ENCODE measurements at regions not wholly inside any gene's neighbourhood (a gene's known extent, or its start where the extent isn't known, plus 50 kb on each side); places are given as distances from the start of the nearest gene placed in this dataset.

DNA sequence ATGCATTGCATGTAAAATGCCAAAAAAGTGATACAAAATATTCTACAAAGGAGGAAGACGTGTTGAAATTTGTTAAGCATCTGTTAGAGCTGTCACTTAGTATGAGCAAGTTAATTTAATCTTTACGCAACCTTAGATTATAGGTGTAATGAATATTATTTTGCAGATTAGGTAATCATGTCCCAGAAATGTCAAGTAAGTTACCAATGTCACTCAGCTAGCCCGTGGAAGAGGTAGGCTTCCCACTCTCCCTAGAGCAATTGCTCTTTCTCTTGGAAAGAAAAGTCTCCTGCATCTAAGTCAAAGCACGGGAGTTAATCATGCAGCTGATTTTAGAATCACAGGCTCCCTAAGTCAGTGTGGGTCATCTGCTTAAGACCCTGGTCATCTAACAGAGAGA lies 830.4 kb upstream of the IGFBP3 start:
- intact Hi-C loops (cut with DNase I; ENCODE audit: low total_unique reads) (no loop called here), in situ Hi-C loops (cut with MboI; ENCODE audit: low sequenced_read_pairs in 4 of 4) (no loop called here)
- H3K36me3 ChIP-seq, result no peaks in the 10 kb centered on the region
- DNase-seq (no peak), ATAC-seq (no peak)
- H3K9me3 ChIP-seq, result no peaks in the 10 kb centered on the region
- peaks cover 0 to 7% of the 10 kb centered on the region in 2 donors for H3K4me1 ChIP-seq
- TF ChIP-seq, protein P1, sequence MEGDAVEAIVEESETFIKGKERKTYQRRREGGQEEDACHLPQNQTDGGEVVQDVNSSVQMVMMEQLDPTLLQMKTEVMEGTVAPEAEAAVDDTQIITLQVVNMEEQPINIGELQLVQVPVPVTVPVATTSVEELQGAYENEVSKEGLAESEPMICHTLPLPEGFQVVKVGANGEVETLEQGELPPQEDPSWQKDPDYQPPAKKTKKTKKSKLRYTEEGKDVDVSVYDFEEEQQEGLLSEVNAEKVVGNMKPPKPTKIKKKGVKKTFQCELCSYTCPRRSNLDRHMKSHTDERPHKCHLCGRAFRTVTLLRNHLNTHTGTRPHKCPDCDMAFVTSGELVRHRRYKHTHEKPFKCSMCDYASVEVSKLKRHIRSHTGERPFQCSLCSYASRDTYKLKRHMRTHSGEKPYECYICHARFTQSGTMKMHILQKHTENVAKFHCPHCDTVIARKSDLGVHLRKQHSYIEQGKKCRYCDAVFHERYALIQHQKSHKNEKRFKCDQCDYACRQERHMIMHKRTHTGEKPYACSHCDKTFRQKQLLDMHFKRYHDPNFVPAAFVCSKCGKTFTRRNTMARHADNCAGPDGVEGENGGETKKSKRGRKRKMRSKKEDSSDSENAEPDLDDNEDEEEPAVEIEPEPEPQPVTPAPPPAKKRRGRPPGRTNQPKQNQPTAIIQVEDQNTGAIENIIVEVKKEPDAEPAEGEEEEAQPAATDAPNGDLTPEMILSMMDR (IDR thresholded peaks at IDR 0.05 in 4 of 5, conservative IDR thresholded peaks at IDR 0.05 in 1 of 5), result no peak
- H3K27me3 ChIP-seq, result no peaks in the 10 kb centered on the region
- H3K4me3 ChIP-seq, result no peak overlapping the region
- H3K27ac ChIP-seq, result no peak overlapping the region

DNA sequence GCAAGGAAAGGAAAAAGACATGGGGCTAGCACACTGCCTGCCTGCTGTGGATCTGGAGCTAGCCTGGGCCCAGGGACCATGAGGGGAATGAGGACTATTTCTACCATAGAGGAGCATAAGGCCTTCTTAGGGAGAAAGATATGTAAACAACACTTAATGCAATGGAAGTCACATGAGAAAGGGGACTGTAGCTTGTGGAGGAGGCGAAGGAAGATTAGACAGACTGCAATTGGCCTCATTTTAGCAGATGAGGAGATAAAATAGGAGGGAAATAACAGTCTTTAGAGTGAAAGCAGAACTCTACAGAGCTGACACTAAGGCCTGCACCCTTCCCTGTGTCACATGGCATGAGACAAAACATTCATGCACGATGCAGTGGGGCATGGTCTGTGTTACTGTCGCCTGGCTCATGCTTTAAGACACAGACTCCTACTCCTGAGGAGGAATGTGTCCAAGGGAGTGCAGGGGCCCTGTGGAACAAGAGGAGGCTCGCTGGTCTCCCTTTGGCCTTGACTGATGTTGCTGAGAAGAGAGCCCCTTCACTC lies 829.3 kb upstream of the IGFBP3 start:
- intact Hi-C loops (cut with DNase I; ENCODE audit: low total_unique reads) (no loop called here), in situ Hi-C loops (cut with MboI; ENCODE audit: low sequenced_read_pairs in 4 of 4) (no loop called here)
- no peak overlapping the region for H3K27ac ChIP-seq
- no peak overlapping the region for H3K4me3 ChIP-seq
- H3K27me3 ChIP-seq, result no peaks in the 10 kb centered on the region
- H3K9me3 ChIP-seq, result no peaks in the 10 kb centered on the region
- ATAC-seq (no peak), DNase-seq (no peak)
- H3K36me3 ChIP-seq, result no peaks in the 10 kb centered on the region
- H3K4me1 ChIP-seq, result peaks cover 0 to 7% of the 10 kb centered on the region in 2 donors
- TF ChIP-seq POLR2A (IDR thresholded peaks at IDR 0.05), result no peak
- TF ChIP-seq, protein P1 (IDR thresholded peaks at IDR 0.05 in 4 of 5, conservative IDR thresholded peaks at IDR 0.05 in 1 of 5), result no peak

DNA sequence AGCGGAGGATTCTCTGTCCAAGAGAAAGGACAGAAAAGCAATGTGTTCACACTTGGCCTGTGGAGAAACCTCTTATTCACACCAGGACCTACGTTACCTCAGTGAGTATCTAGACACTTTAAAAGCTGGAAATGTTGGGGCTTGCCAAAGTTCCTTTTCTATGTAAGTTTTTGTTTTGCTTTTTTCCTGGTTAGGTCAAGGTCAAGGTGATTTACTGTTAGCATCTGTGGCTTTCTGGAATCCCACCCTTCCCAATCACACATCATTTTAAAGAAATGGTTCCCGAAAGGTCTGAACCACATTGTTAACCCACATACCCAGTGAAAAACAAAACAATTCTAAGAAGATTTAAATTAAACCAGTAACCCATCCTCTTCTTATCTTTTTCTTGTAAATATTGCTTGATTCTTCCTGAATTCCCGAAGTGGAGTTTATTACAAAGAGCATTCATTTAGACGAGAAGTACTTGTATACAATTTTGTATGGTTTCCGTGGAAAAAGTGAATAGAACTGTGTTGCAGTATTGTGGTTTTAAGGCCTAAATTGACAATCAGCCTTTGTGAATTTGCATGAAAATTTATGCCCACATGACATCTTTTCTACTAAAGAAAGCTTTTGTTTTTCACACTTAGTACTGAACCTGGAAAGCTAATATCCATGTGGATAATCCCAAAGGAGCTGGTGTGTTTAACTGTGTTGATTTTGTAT lies 827.0 kb upstream of the IGFBP3 start:
- intact Hi-C loops (cut with DNase I; ENCODE audit: low total_unique reads) (no loop called here), in situ Hi-C loops (cut with MboI; ENCODE audit: low sequenced_read_pairs in 4 of 4) (no loop called here)
- no peaks in the 10 kb centered on the region for H3K9me3 ChIP-seq
- TF ChIP-seq POLR2A (IDR thresholded peaks at IDR 0.05), result no peak
- TF ChIP-seq, protein P1 (IDR thresholded peaks at IDR 0.05 in 4 of 5, conservative IDR thresholded peaks at IDR 0.05 in 1 of 5), result no peak
- H3K27me3 ChIP-seq, result no peaks in the 10 kb centered on the region
- DNase-seq (no peak), ATAC-seq (no peak)
- H3K4me1 ChIP-seq, result peaks cover 0 to 4% of the 10 kb centered on the region in 2 donors
- H3K27ac ChIP-seq, result no peak overlapping the region
- no peaks in the 10 kb centered on the region for H3K36me3 ChIP-seq
- H3K4me3 ChIP-seq, result no peak overlapping the region

- TF ChIP-seq, protein P1 (IDR thresholded peaks at IDR 0.05 in 4 of 5, conservative IDR thresholded peaks at IDR 0.05 in 1 of 5), result no peak
- TF ChIP-seq POLR2A (IDR thresholded peaks at IDR 0.05), result no peak
- H3K4me3 ChIP-seq, result no peak overlapping the region
- intact Hi-C loops (cut with DNase I; ENCODE audit: low total_unique reads) (no loop called here), in situ Hi-C loops (cut with MboI; ENCODE audit: low sequenced_read_pairs in 4 of 4) (no loop called here)
- DNase-seq, result no peak
- no peaks in the 10 kb centered on the region for H3K36me3 ChIP-seq
- no peaks in the 10 kb centered on the region for H3K4me1 ChIP-seq
- H3K27me3 ChIP-seq, result no peaks in the 10 kb centered on the region
- H3K27ac ChIP-seq, result no peak overlapping the region
- no peaks in the 10 kb centered on the region for H3K9me3 ChIP-seq
- ATAC-seq, result no peak
Observed at GRCh38 chr7:46746695-46747687, 825.9 kb upstream of the IGFBP3 start.
